Colonic mucosa (tissue), 4 donors: ENCODE measurements at regions not wholly inside any gene's neighbourhood (a gene's known extent, or its start where the extent isn't known, plus 50 kb on each side); places are given as distances from the start of the nearest gene placed in this dataset.

Experiments used
- DNase-seq: peaks from one replicate; pipeline ENCODE4 v3.0.0-alpha.2; 2020
- H3K27ac ChIP-seq: fragments of 200-600 bp; one replicate; pipeline ENCODE4 v1.8.0; 2021
- H3K27me3 ChIP-seq: fragments of 200-600 bp; one replicate; pipeline ENCODE4 v1.8.0; 2021
- H3K36me3 ChIP-seq: fragments of 200-600 bp; one replicate; pipeline ENCODE4 v1.8.0; 2021
- H3K4me1 ChIP-seq: fragments of 200-600 bp; one replicate; pipeline ENCODE4 v1.8.0; 2021; ENCODE audit warnings: mild to moderate bottlenecking
- H3K4me3 ChIP-seq: fragments of 200-600 bp; one replicate; pipeline ENCODE4 v1.8.0; 2021
- H3K9ac ChIP-seq, 2 donors: one replicate each; pipeline ENCODE4 v1.7.0; 2013; ENCODE audit warnings: control low read depth in 2 of 2, low read depth in 2 of 2, low read length in 2 of 2
- H3K9me3 ChIP-seq: fragments of 200-600 bp; one replicate; pipeline ENCODE4 v1.8.0; 2021
- CTCF ChIP-seq: fragments of 200-600 bp; IDR thresholded peaks from one replicate; pipeline ENCODE4 v1.8.0; 2022; ENCODE audit warnings: antibody characterized with exemption, mild to moderate bottlenecking
- intact Hi-C: fragments of 100-400 bp; cut with DNase I; formaldehyde crosslinking; loops from one replicate; pipeline ENCODE4 v1.14.1; 2022
- donor health status: healthy.
- donor health status: DM: no; HTN: no; CAD: no.
- donor health status: DM: no; HTN: no; CAD: no.

GRCh38 chr2:221629468-221629867 is 57.4 kb upstream of the EPHA4 start:
- TF ChIP-seq CTCF, result no peak
- intact Hi-C loops, result no loop called here

GRCh38 chr2:221624475-221624874 is 52.4 kb upstream of the EPHA4 start:
- intact Hi-C loops, result no loop called here
- H3K9me3 ChIP-seq, result no peaks in the 10 kb centered on the region
- no peak for DNase-seq
- no peak overlapping the region for H3K4me3 ChIP-seq
- TF ChIP-seq CTCF, result no peak
- H3K27me3 ChIP-seq, result no peaks in the 10 kb centered on the region
- no peaks in the 10 kb centered on the region for H3K36me3 ChIP-seq
- no peak overlapping the region for H3K9ac ChIP-seq
- no peak overlapping the region for H3K27ac ChIP-seq
- no peaks in the 10 kb centered on the region for H3K4me1 ChIP-seq

More at GRCh38 chr2:221629468-221629867, 57.4 kb upstream of the EPHA4 start:
- Histone ChIP-seq H3K4me3 (no peak overlapping the region), H3K36me3 (no peaks in the 10 kb centered on the region), H3K4me1 (no peaks in the 10 kb centered on the region), H3K9ac (no peak overlapping the region), H3K9me3 (no peaks in the 10 kb centered on the region), H3K27me3 (no peaks in the 10 kb centered on the region), H3K27ac (no peak overlapping the region)
- no peak for DNase-seq
